RWPE1 (cell line): ENCODE measurements at regions not wholly inside any gene's neighbourhood (a gene's known extent, or its start where the extent isn't known, plus 50 kb on each side); places are given as distances from the start of the nearest gene placed in this dataset.

Experiments
- CTCF ChIA-PET: fragments of 350-600 bp; sonication (Branson Sonifier 250); formaldehyde crosslinking; extraction: SDS; loops from one replicate; lab custom pipeline; 2021; lab: Yijun Ruan, JAX
- POLR2A ChIA-PET: fragments of 400-600 bp; formaldehyde crosslinking; extraction: SDS; loops from one replicate; lab custom pipeline; 2020; ENCODE audit warnings: antibody characterized with exemption; ENCODE audit not compliant: low non-redundant PET; lab: Yijun Ruan, JAX
- DNase-seq: peaks from one replicate; pipeline ENCODE4 v3.0.0; 2012; ENCODE audit warnings: low spot score
- H3K27ac ChIP-seq: fragments of 450-650 bp; 2 replicates; pipeline ENCODE4 v1.5.1; 2017
- TF ChIP-seq, protein P1 (sequence below): fragments of 450-650 bp; conservative IDR thresholded peaks from 2 replicates; pipeline ENCODE4 v1.5.1; 2017; ENCODE audit warnings: low read depth, mild to moderate bottlenecking

GRCh38 chr2:107064750-107065149, 178.8 kb upstream of the ST6GAL2 start:
- POLR2A ChIA-PET = no interaction called here
- no peak overlapping the region for H3K27ac ChIP-seq
- CTCF ChIA-PET = interaction anchor here (0.6 kb wide), 1 partner anchor 31 kb away, joined by 3 read pairs; no protein-coding TSS in a partner anchor
- TF ChIP-seq, protein P1, sequence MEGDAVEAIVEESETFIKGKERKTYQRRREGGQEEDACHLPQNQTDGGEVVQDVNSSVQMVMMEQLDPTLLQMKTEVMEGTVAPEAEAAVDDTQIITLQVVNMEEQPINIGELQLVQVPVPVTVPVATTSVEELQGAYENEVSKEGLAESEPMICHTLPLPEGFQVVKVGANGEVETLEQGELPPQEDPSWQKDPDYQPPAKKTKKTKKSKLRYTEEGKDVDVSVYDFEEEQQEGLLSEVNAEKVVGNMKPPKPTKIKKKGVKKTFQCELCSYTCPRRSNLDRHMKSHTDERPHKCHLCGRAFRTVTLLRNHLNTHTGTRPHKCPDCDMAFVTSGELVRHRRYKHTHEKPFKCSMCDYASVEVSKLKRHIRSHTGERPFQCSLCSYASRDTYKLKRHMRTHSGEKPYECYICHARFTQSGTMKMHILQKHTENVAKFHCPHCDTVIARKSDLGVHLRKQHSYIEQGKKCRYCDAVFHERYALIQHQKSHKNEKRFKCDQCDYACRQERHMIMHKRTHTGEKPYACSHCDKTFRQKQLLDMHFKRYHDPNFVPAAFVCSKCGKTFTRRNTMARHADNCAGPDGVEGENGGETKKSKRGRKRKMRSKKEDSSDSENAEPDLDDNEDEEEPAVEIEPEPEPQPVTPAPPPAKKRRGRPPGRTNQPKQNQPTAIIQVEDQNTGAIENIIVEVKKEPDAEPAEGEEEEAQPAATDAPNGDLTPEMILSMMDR = no peak
- no peak for DNase-seq

DNA sequence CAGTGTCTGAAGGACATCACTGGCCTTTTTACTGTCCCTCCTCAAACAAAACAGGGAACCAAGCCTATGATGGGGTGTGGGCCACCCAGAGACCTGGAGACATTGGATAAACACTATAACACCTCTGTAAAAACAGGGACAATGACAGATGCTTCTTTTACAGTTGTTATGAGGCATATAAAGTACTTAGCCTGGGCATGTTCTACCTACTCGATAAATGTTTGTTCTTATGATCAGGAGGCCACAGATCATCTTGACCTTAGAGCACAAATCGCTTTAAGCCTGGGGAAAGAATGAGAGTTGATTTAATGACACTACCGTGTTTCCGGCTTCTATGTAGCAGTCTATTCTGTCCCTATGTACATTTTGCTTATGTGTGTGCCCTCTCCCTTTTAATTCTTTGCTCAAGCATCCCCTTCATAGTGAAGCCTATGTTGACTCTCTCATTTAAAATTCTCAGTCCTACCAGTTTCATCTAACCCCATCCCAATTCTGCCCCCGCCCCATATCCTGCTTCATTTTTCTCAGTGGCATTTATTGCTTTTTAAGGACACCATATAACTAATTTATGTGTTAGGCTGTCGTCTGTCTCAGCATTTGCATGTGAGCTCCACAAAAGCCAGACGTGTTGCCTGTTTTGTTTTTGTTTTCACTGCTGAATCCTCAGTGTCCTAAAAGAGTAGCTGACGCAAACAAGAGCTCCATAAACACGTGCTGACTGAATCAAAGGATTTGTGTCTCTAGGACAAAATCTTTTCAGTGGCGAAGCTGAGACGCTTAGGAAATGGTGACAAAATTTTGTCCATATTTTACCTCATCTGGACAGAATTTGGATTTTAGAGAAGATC, 182.3 kb upstream of the ST6GAL2 start:
- ChIA-PET POLR2A (no interaction called here), CTCF (no interaction called here)
- no peak overlapping the region for H3K27ac ChIP-seq
- TF ChIP-seq, protein P1 = no peak
- no peak for DNase-seq

DNA sequence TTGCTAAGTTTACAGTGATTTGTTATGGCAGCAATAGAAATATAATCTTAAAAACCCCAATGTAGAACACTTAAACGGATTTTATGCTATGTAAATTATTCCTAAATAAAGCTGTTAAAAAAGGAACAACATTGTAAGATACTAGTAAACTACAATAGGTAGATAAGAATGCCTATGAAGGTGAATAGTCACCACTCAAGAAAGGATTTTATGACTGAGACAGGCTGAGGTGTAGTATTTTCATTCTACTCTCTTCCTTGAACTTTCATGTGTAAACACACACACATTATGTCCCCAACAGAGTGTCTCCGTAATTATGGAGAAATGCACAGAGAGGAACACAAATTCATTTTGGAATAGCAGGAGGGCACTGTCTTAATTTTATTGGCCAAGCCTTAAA, 183.9 kb upstream of the ST6GAL2 start:
- H3K27ac ChIP-seq = no peak overlapping the region
- TF ChIP-seq, protein P1 = no peak
- CTCF ChIA-PET = no interaction called here
- DNase-seq = no peak
- POLR2A ChIA-PET = no interaction called here

DNA sequence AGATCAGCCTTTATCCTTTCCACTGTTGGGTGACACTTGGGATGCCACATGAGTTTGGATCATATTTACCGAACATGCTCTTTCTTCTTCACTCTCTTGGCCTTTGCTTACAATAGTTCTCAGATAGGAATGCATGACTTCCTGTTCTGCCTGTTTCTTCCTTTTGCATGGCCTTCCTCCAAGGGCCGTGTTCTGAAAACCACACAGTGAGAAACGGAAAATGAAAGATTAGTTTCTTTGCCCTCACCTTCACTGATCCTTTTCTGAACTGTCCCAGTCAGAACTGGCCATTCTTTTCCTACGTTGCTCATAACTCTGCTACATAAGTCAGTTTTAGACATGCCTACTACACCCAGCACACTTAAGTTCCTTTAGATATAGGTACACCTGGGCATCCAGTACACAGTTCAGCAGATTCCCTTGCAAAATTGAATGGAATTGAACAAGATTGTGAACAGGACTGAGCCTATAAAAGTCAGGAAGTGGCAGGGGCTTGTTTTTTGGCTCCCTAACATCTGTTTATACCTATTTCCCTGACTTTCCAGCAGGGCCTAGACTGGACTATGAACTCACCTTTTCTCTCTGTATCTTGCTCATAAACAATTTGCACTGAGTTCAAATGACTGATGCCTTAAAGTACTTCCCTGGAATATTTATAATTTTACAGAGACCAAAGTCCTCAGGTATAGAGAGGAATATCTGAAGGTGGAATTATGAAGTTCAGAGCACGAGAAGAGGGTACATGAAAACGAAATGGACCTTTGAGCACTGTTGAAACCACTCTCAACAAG, 186.4 kb upstream of the ST6GAL2 start:
- ChIA-PET CTCF (no interaction called here), POLR2A (no interaction called here)
- TF ChIP-seq, protein P1 = no peak
- DNase-seq = no peak
- no peak overlapping the region for H3K27ac ChIP-seq

- TF ChIP-seq, protein P1 = no peak
- ChIA-PET CTCF (no interaction called here), POLR2A (no interaction called here)
- no peak overlapping the region for H3K27ac ChIP-seq
- DNase-seq = no peak
These were observed 192.6 kb upstream of the ST6GAL2 start for GRCh38 chr2:107078584-107078983.

DNA sequence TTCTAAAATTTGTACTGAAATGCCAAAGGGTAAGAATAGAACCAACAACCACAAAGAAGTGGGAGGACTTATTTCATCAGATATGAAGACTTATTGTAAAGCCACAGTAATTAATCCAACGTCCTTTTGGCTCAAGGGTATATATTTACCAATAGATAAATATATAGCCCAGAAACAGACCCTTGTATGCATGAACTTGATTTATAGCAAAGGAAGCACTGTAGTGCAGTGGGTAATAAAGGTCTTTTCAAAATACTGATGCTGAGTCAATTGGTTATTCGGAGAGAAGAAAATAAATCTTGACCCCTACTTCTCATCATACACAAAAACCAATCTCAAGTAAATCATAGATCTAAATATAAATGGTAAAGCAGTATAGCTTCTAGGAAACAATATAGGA, 200.5 kb upstream of the ST6GAL2 start:
- ChIA-PET CTCF (no interaction called here), POLR2A (no interaction called here)
- DNase-seq = no peak
- no peak overlapping the region for H3K27ac ChIP-seq
- TF ChIP-seq, protein P1 = no peak
